B cell (primary cell): ENCODE measurements at regions not wholly inside any gene's neighbourhood (a gene's known extent, or its start where the extent isn't known, plus 50 kb on each side); places are given as distances from the start of the nearest gene placed in this dataset.

ENCODE experiments used
- ATAC-seq: fragments of 200-7000 bp; cut with Tn5 transposase; one replicate; pipeline ENCODE4 v1.10.0; 2021; ENCODE audit warnings: low read depth, mild to moderate bottlenecking, moderate number of reproducible peaks, moderate library complexity
- CTCF ChIA-PET: fragments of 350-600 bp; sonication (Branson Sonifier 250); formaldehyde crosslinking; loops from one replicate; lab custom pipeline; 2021; ENCODE audit warnings: antibody characterized with exemption, inconsistent platforms; lab: Charles Lee
- POLR2A ChIA-PET: fragments of 350-600 bp; sonication (Branson Sonifier 250); formaldehyde crosslinking; loops from one replicate; lab custom pipeline; 2021; ENCODE audit warnings: antibody characterized with exemption; lab: Charles Lee
- DNase-seq: peaks from one replicate; pipeline ENCODE4 v3.0.0; 2013
- H2AFZ ChIP-seq: 2 replicates; pipeline ENCODE4 v1.6.1; 2012; ENCODE audit warnings: mild to moderate bottlenecking, low read depth, low read length; ENCODE audit not compliant: insufficient read depth, poor library complexity, severe bottlenecking
- H3K27ac ChIP-seq, 2 donors: 1 replicate in 1 of 2; 2 replicates in 1 of 2; pipeline ENCODE4 v1.5.1; 2012 to 2013; ENCODE audit warnings: low read length in 2 of 2, mild to moderate bottlenecking in 2 of 2, moderate library complexity in 1 of 2
- H3K27me3 ChIP-seq, 4 experiments: fragments of 200-600 bp in 1 of 4; sonication (generic) in 1 of 4; replicated peaks in 1 of 4; 1 replicate in 2 of 4; 2 replicates in 2 of 4; pipeline versions ENCODE4 v1.6.1 to v1.7.0; 2013 to 2016; ENCODE audit warnings: low read length in 3 of 4, mild to moderate bottlenecking in 2 of 4, mixed read lengths in 1 of 4, moderate library complexity in 1 of 4; ENCODE audit not compliant: insufficient read depth in 4 of 4, control insufficient read depth in 3 of 4; ENCODE audit errors: control extremely low read depth in 1 of 4
- H3K36me3 ChIP-seq, 2 experiments: replicated peaks in 1 of 2; 1 replicate in 1 of 2; 2 replicates in 1 of 2; pipeline versions ENCODE4 v1.6.1 to v1.7.1; 2013; ENCODE audit warnings: low read length in 1 of 2; ENCODE audit not compliant: insufficient read depth in 2 of 2, control insufficient read depth in 1 of 2; ENCODE audit errors: control extremely low read depth in 1 of 2, extremely low read depth in 1 of 2
- H3K4me1 ChIP-seq, 2 donors: fragments of 200-600 bp in 1 of 2; sonication (generic) in 1 of 2; 1 replicate in 1 of 2; 2 replicates in 1 of 2; pipeline versions ENCODE4 v1.5.1 to v1.6.1; 2013 to 2017; ENCODE audit warnings: low read length in 2 of 2; ENCODE audit not compliant: control insufficient read depth in 2 of 2, insufficient read depth in 2 of 2
- H3K4me2 ChIP-seq: replicated peaks from 2 replicates; pipeline ENCODE3; 2012; ENCODE audit warnings: mild to moderate bottlenecking, low read depth, low read length; ENCODE audit not compliant: poor library complexity, severe bottlenecking
- H3K4me3 ChIP-seq, 5 experiments: fragments of 200-600 bp in 1 of 5; sonication (generic) in 1 of 5; 1 replicate in 3 of 5; 2 replicates in 2 of 5; pipeline versions ENCODE4 v1.5.1 to v1.7.0; 2011 to 2016; ENCODE audit warnings: low read length in 4 of 5, mild to moderate bottlenecking in 4 of 5, low read depth in 2 of 5, control low read depth in 1 of 5, moderate library complexity in 1 of 5; ENCODE audit not compliant: insufficient read depth in 1 of 5; ENCODE audit errors: control extremely low read depth in 1 of 5, extremely low read depth in 1 of 5
- H3K79me2 ChIP-seq: fragments of 200-600 bp; sonication (generic); one replicate; pipeline ENCODE4 v1.6.0; 2016; ENCODE audit warnings: low read length; ENCODE audit not compliant: control insufficient read depth, insufficient read depth
- H3K9ac ChIP-seq: fragments of 200-600 bp; sonication (generic); 2 replicates; pipeline ENCODE4 v1.6.1; 2017; ENCODE audit warnings: mild to moderate bottlenecking, low read length, moderate library complexity
- H3K9me3 ChIP-seq, 3 donors: one replicate each; pipeline versions ENCODE4 v1.6.1 to v1.7.1; 2013; ENCODE audit warnings: low read length in 2 of 3; ENCODE audit not compliant: control insufficient read depth in 2 of 3, insufficient read depth in 1 of 3; ENCODE audit errors: control extremely low read depth in 1 of 3
- H4K20me1 ChIP-seq: 2 replicates; pipeline ENCODE4 v1.6.0; 2012; ENCODE audit warnings: mild to moderate bottlenecking, low read length; ENCODE audit not compliant: insufficient read depth, control insufficient read depth, poor library complexity, severe bottlenecking
- H3K27ac Mint-ChIP-seq: one replicate; pipeline ENCODE4 v1.8.0; 2021; ENCODE audit warnings: mixed read lengths
- H3K27me3 Mint-ChIP-seq: one replicate; pipeline ENCODE4 v1.8.0; 2021; ENCODE audit warnings: mixed read lengths
- H3K4me1 Mint-ChIP-seq: one replicate; pipeline ENCODE4 v1.8.0; 2021; ENCODE audit warnings: mixed read lengths
- H3K4me3 Mint-ChIP-seq: one replicate; pipeline ENCODE4 v1.8.0; 2021; ENCODE audit warnings: mixed read lengths
- H3K9me3 Mint-ChIP-seq: one replicate; pipeline ENCODE4 v1.8.0; 2022; ENCODE audit warnings: mixed read lengths; ENCODE audit not compliant: insufficient read depth
- EZH2 ChIP-seq: IDR thresholded peaks from 2 replicates; pipeline ENCODE4 v1.6.1; 2012; ENCODE audit warnings: borderline replicate concordance, low read depth, mild to moderate bottlenecking, moderate library complexity, low read length; ENCODE audit not compliant: insufficient read depth, poor library complexity, severe bottlenecking
- WGBS: methylation state at CpG from one replicate; pipeline ENCODE4 v1.1.5; 2013; ENCODE audit warnings: missing lambda C conversion rate; ENCODE audit not compliant: insufficient coverage; 5-methylcytosine and 5-hydroxymethylcytosine counted together
- intact Hi-C: fragments of 100-400 bp; cut with micrococcal nuclease; formaldehyde crosslinking; loops from one replicate; pipeline ENCODE4 v1.10.0; 2022
- TF ChIP-seq, protein P1 (sequence below): fragments of 200-600 bp; IDR thresholded peaks from one replicate; pipeline ENCODE4 v1.8.0; 2022; ENCODE audit warnings: antibody characterized with exemption, mild to moderate bottlenecking

- Histone ChIP-seq H3K4me2 (no peak overlapping the region), H4K20me1 (no peaks in the 10 kb centered on the region), H3K27ac (no peak overlapping the region), H3K9ac (no peak overlapping the region), H3K79me2 (no peaks in the 10 kb centered on the region), H3K9me3 (peaks cover 0 to 12% (median 0%) of the 10 kb centered on the region in 3 donors), H3K27me3 (no peaks in the 10 kb centered on the region), H3K36me3 (no peaks in the 10 kb centered on the region), H3K4me1 (no peaks in the 10 kb centered on the region), H2AFZ (no peak overlapping the region), H3K4me3 (no peak overlapping the region)
- intact Hi-C loops: no loop called here
- Mint-ChIP-seq H3K27me3 (no peaks in the 10 kb centered on the region), H3K9me3 (no peaks in the 10 kb centered on the region), H3K4me3 (no peak overlapping the region), H3K4me1 (no peaks in the 10 kb centered on the region), H3K27ac (no peak overlapping the region)
- WGBS: 95% methylated on average over 12 of the region's 16 CpGs
- CTCF ChIA-PET: no interaction called here
- ATAC-seq (no peak), DNase-seq (no peak)
- TF ChIP-seq, protein P1, sequence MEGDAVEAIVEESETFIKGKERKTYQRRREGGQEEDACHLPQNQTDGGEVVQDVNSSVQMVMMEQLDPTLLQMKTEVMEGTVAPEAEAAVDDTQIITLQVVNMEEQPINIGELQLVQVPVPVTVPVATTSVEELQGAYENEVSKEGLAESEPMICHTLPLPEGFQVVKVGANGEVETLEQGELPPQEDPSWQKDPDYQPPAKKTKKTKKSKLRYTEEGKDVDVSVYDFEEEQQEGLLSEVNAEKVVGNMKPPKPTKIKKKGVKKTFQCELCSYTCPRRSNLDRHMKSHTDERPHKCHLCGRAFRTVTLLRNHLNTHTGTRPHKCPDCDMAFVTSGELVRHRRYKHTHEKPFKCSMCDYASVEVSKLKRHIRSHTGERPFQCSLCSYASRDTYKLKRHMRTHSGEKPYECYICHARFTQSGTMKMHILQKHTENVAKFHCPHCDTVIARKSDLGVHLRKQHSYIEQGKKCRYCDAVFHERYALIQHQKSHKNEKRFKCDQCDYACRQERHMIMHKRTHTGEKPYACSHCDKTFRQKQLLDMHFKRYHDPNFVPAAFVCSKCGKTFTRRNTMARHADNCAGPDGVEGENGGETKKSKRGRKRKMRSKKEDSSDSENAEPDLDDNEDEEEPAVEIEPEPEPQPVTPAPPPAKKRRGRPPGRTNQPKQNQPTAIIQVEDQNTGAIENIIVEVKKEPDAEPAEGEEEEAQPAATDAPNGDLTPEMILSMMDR: no peak
- POLR2A ChIA-PET: no interaction called here
Measured at GRCh38 chr7:125468855-125469174, 539.2 kb upstream of the POT1 start.

GRCh38 chr7:125467996-125468854 lies 538.6 kb upstream of the POT1 start:
- Mint-ChIP-seq H3K4me3 (no peak overlapping the region), H3K9me3 (peaks cover 2% of the 10 kb centered on the region), H3K27me3 (no peaks in the 10 kb centered on the region), H3K4me1 (no peaks in the 10 kb centered on the region), H3K27ac (no peak overlapping the region)
- Histone ChIP-seq H3K4me2 (no peak overlapping the region), H3K36me3 (no peaks in the 10 kb centered on the region), H3K79me2 (no peaks in the 10 kb centered on the region), H3K9ac (no peak overlapping the region), H3K4me1 (no peaks in the 10 kb centered on the region), H4K20me1 (no peaks in the 10 kb centered on the region), H3K9me3 (peaks cover 0 to 12% (median 0%) of the 10 kb centered on the region in 3 donors), H3K27ac (no peak overlapping the region), H2AFZ (no peak overlapping the region), H3K4me3 (no peak overlapping the region), H3K27me3 (no peaks in the 10 kb centered on the region)
- intact Hi-C loops: no loop called here
- ChIA-PET POLR2A (no interaction called here), CTCF (no interaction called here)
- WGBS: 89% methylated on average over 15 of the region's 17 CpGs
- no peak for TF ChIP-seq EZH2
- TF ChIP-seq, protein P1: no peak
- DNase-seq (no peak), ATAC-seq (no peak)
